Mesenchymal stem cell (in vitro differentiated cells and primary cell): ENCODE measurements at regions not wholly inside any gene's neighbourhood (a gene's known extent, or its start where the extent isn't known, plus 50 kb on each side); places are given as distances from the start of the nearest gene placed in this dataset.

Source experiments
- DNase-seq: peaks from one replicate; pipeline ENCODE4 v3.0.0-alpha.2; 2013
- H2AFZ ChIP-seq: one replicate; pipeline ENCODE4 v1.6.1; 2013; ENCODE audit warnings: low read depth, mild to moderate bottlenecking, control low read depth, inconsistent platforms, low read length, moderate library complexity
- H2AK5ac ChIP-seq: 2 replicates; pipeline ENCODE4 v1.6.1; 2013; ENCODE audit warnings: low read length, moderate library complexity, mild to moderate bottlenecking, inconsistent platforms; ENCODE audit not compliant: severe bottlenecking
- H2BK120ac ChIP-seq: one replicate; pipeline ENCODE4 v1.6.1; 2013; ENCODE audit warnings: low read depth, mild to moderate bottlenecking, inconsistent platforms, low read length, moderate library complexity
- H2BK12ac ChIP-seq, 2 experiments: one replicate each; pipeline ENCODE4 v1.6.1; 2013; ENCODE audit warnings: inconsistent platforms in 2 of 2, low read length in 2 of 2, mild to moderate bottlenecking in 2 of 2, moderate library complexity in 2 of 2, control low read depth in 1 of 2
- H2BK15ac ChIP-seq: one replicate; pipeline ENCODE4 v1.6.1; 2013; ENCODE audit warnings: mild to moderate bottlenecking, low read depth, inconsistent platforms; ENCODE audit not compliant: poor library complexity, severe bottlenecking
- H2BK5ac ChIP-seq: 2 replicates; pipeline ENCODE4 v1.6.1; 2013; ENCODE audit warnings: low read depth, mild to moderate bottlenecking, low read length, control low read depth, inconsistent platforms; ENCODE audit not compliant: poor library complexity, severe bottlenecking
- H3K14ac ChIP-seq, 2 experiments: one replicate each; pipeline ENCODE4 v1.6.1; 2013; ENCODE audit warnings: inconsistent platforms in 2 of 2, low read length in 2 of 2, control low read depth in 1 of 2, mild to moderate bottlenecking in 1 of 2, moderate library complexity in 1 of 2
- H3K18ac ChIP-seq, 2 experiments: one replicate each; pipeline ENCODE4 v1.6.1; 2013; ENCODE audit warnings: inconsistent platforms in 2 of 2, low read length in 2 of 2, control low read depth in 1 of 2, low read depth in 1 of 2, mild to moderate bottlenecking in 1 of 2
- H3K23ac ChIP-seq, 2 experiments: one replicate each; pipeline ENCODE4 v1.6.1; 2013; ENCODE audit warnings: inconsistent platforms in 2 of 2, low read length in 2 of 2, mild to moderate bottlenecking in 2 of 2, moderate library complexity in 2 of 2, control low read depth in 1 of 2
- H3K27ac ChIP-seq: 2 replicates; pipeline ENCODE4 v1.5.1; 2013; ENCODE audit warnings: mild to moderate bottlenecking, moderate library complexity, low read length, control low read depth, inconsistent platforms; ENCODE audit not compliant: poor library complexity, severe bottlenecking
- H3K27me3 ChIP-seq, 2 experiments: 2 replicates each; pipeline versions ENCODE4 v1.6.1 to v1.7.0; 2013; ENCODE audit warnings: low read length in 2 of 2, mild to moderate bottlenecking in 2 of 2, moderate library complexity in 2 of 2, control low read depth in 1 of 2, inconsistent platforms in 1 of 2; ENCODE audit not compliant: control insufficient read depth in 1 of 2, insufficient read depth in 1 of 2
- H3K36me3 ChIP-seq, 2 experiments: 2 replicates each; pipeline versions ENCODE4 v1.6.1 to v1.7.0; 2013; ENCODE audit warnings: low read length in 2 of 2, control low read depth in 1 of 2, inconsistent platforms in 1 of 2, low read depth in 1 of 2, mild to moderate bottlenecking in 1 of 2; ENCODE audit not compliant: insufficient read depth in 2 of 2, control insufficient read depth in 1 of 2
- H3K4ac ChIP-seq, 2 experiments: one replicate each; pipeline ENCODE4 v1.6.1; 2013; ENCODE audit warnings: inconsistent platforms in 2 of 2, low read length in 2 of 2, mild to moderate bottlenecking in 2 of 2, moderate library complexity in 2 of 2, control low read depth in 1 of 2, low read depth in 1 of 2
- H3K4me1 ChIP-seq: 2 replicates; pipeline ENCODE4 v1.6.1; 2013; ENCODE audit warnings: low read depth, low read length, control low read depth; ENCODE audit not compliant: control insufficient read depth, insufficient read depth
- H3K4me2 ChIP-seq: 2 replicates; pipeline ENCODE4 v1.6.1; 2013; ENCODE audit warnings: low read length, mild to moderate bottlenecking, inconsistent platforms; ENCODE audit not compliant: poor library complexity, severe bottlenecking
- H3K4me3 ChIP-seq, 2 experiments: 2 replicates each; pipeline versions ENCODE4 v1.5.1 to v1.7.0; 2013; ENCODE audit warnings: low read length in 2 of 2, mild to moderate bottlenecking in 2 of 2, control low read depth in 1 of 2, low read depth in 1 of 2; ENCODE audit not compliant: insufficient read depth in 1 of 2
- H3K79me1 ChIP-seq: replicated peaks from 2 replicates; pipeline ENCODE4 v1.6.1; 2013; ENCODE audit warnings: mild to moderate bottlenecking, control low read depth, low read length, inconsistent platforms; ENCODE audit not compliant: poor library complexity, severe bottlenecking
- H3K9ac ChIP-seq: 2 replicates; pipeline ENCODE4 v1.7.0; 2013; ENCODE audit warnings: mild to moderate bottlenecking, low read length, moderate library complexity
- H3K9me3 ChIP-seq: 2 replicates; pipeline ENCODE4 v1.7.0; 2013; ENCODE audit warnings: mild to moderate bottlenecking, low read length; ENCODE audit not compliant: control insufficient read depth
- H4K8ac ChIP-seq: one replicate; pipeline ENCODE4 v1.6.1; 2013; ENCODE audit warnings: inconsistent platforms, mild to moderate bottlenecking, low read length, moderate library complexity
- H4K91ac ChIP-seq: one replicate; pipeline ENCODE4 v1.6.1; 2013; ENCODE audit warnings: mild to moderate bottlenecking, low read length, inconsistent platforms
- WGBS: methylation state at CpG from one replicate; pipeline ENCODE4 v1.1.7; 2013; ENCODE audit warnings: mixed read lengths; 5-methylcytosine and 5-hydroxymethylcytosine counted together

- peak overlapping the region in 1 of 2 experiments; percentile 66 for H3K18ac ChIP-seq
- 100% methylated on average over 4 of the region's 4 CpGs for WGBS
Measured at GRCh38 chr5:39497322-39497721, 72.5 kb upstream of the DAB2 start.

GRCh38 chr5:39495227-39495626, 70.4 kb upstream of the DAB2 start:
- Histone ChIP-seq H2BK5ac (no peak overlapping the region), H3K9ac (peak overlapping the region; percentile 80), H2BK12ac (no peak overlapping the region), H3K36me3 (no peaks in the 10 kb centered on the region), H2AK5ac (no peak overlapping the region), H3K14ac (no peak overlapping the region), H2BK15ac (no peak overlapping the region), H3K4me2 (no peak overlapping the region), H3K4me3 (no peak overlapping the region), H3K23ac (no peak overlapping the region), H3K9me3 (peaks cover 27% of the 10 kb centered on the region), H3K27me3 (no peaks in the 10 kb centered on the region), H3K79me1 (no peaks in the 10 kb centered on the region), H2BK120ac (no peak overlapping the region), H4K8ac (no peak overlapping the region), H3K4me1 (peaks cover 7% of the 10 kb centered on the region), H4K91ac (no peak overlapping the region), H3K27ac (no peak overlapping the region), H3K18ac (no peak overlapping the region), H3K4ac (no peak overlapping the region), H2AFZ (no peak overlapping the region)
- WGBS: no CpG with 5 or more reads among the region's 1 CpG
- DNase-seq: no peak

More at GRCh38 chr5:39497322-39497721, 72.5 kb upstream of the DAB2 start:
- Histone ChIP-seq H3K36me3 (no peaks in the 10 kb centered on the region), H3K4me1 (peaks cover 9% of the 10 kb centered on the region), H3K14ac (no peak overlapping the region), H3K4me2 (no peak overlapping the region), H2BK5ac (peak overlapping the region; percentile 35), H2BK15ac (no peak overlapping the region), H2BK120ac (no peak overlapping the region), H3K27ac (no peak overlapping the region), H3K4me3 (no peak overlapping the region), H4K91ac (no peak overlapping the region), H2AFZ (no peak overlapping the region), H3K27me3 (no peaks in the 10 kb centered on the region), H2AK5ac (peak overlapping the region; percentile 64), H2BK12ac (no peak overlapping the region), H3K9me3 (peaks cover 6% of the 10 kb centered on the region), H3K23ac (no peak overlapping the region), H3K79me1 (no peaks in the 10 kb centered on the region), H3K9ac (no peak overlapping the region), H3K4ac (no peak overlapping the region), H4K8ac (no peak overlapping the region)
- DNase-seq: no peak

- H2BK15ac ChIP-seq: no peak overlapping the region
- WGBS: no CpG with 5 or more reads among the region's 1 CpG
- no peaks in the 10 kb centered on the region for H3K27me3 ChIP-seq
- H3K4me1 ChIP-seq: peaks cover 3% of the 10 kb centered on the region
- no peak overlapping the region for H2BK5ac ChIP-seq
- no peak overlapping the region for H2AK5ac ChIP-seq
- no peaks in the 10 kb centered on the region for H3K79me1 ChIP-seq
- no peak overlapping the region for H3K18ac ChIP-seq
- no peak overlapping the region for H2BK12ac ChIP-seq
- no peak for DNase-seq
- no peak overlapping the region for H3K23ac ChIP-seq
- H3K4ac ChIP-seq: no peak overlapping the region
- peaks cover 33% of the 10 kb centered on the region for H3K9me3 ChIP-seq
- H3K14ac ChIP-seq: no peak overlapping the region
- H3K9ac ChIP-seq: peak overlapping the region; percentile 80
- H3K27ac ChIP-seq: no peak overlapping the region
- H3K36me3 ChIP-seq: no peaks in the 10 kb centered on the region
- H4K8ac ChIP-seq: no peak overlapping the region
- peak overlapping the region in 1 of 2 experiments; percentile 35 for H3K4me3 ChIP-seq
- H3K4me2 ChIP-seq: no peak overlapping the region
- H2BK120ac ChIP-seq: no peak overlapping the region
- H4K91ac ChIP-seq: no peak overlapping the region
- no peak overlapping the region for H2AFZ ChIP-seq
Measured at GRCh38 chr5:39494534-39494933, 69.8 kb upstream of the DAB2 start.

GRCh38 chr5:39494107-39494510, 69.3 kb upstream of the DAB2 start:
- H2BK12ac ChIP-seq: no peak overlapping the region
- no peak overlapping the region for H2BK120ac ChIP-seq
- H3K18ac ChIP-seq: no peak overlapping the region
- 93% methylated on average over 3 of the region's 3 CpGs for WGBS
- H4K8ac ChIP-seq: no peak overlapping the region
- H3K9me3 ChIP-seq: peaks cover 38% of the 10 kb centered on the region
- no peak overlapping the region for H3K14ac ChIP-seq
- no peak overlapping the region for H4K91ac ChIP-seq
- peak overlapping the region; percentile 80 for H3K9ac ChIP-seq
- H2AK5ac ChIP-seq: no peak overlapping the region
- no peak overlapping the region for H2BK15ac ChIP-seq
- no peak overlapping the region for H2BK5ac ChIP-seq
- H3K4me1 ChIP-seq: peaks cover 1% of the 10 kb centered on the region
- DNase-seq: no peak
- no peak overlapping the region for H3K23ac ChIP-seq
- no peaks in the 10 kb centered on the region for H3K36me3 ChIP-seq
- H3K4ac ChIP-seq: no peak overlapping the region
- no peak overlapping the region for H3K4me2 ChIP-seq
- no peaks in the 10 kb centered on the region for H3K27me3 ChIP-seq
- H3K27ac ChIP-seq: no peak overlapping the region
- H2AFZ ChIP-seq: no peak overlapping the region
- H3K4me3 ChIP-seq: peak overlapping the region in 1 of 2 experiments; percentile 35
- no peaks in the 10 kb centered on the region for H3K79me1 ChIP-seq
